CD1c-positive myeloid dendritic cell (primary cell): ENCODE measurements at regions not wholly inside any gene's neighbourhood (a gene's known extent, or its start where the extent isn't known, plus 50 kb on each side); places are given as distances from the start of the nearest gene placed in this dataset.

ENCODE experiments used
- DNase-seq: peaks from one replicate; pipeline ENCODE4 v3.0.0-alpha.2; 2016; ENCODE audit errors: extremely low spot score

GRCh38 chr4:17112292-17112659 is 213.8 kb upstream of the LDB2 start:
- DNase-seq, result no peak

- no peak for DNase-seq
Observed at GRCh38 chr4:17109126-17109525, 210.7 kb upstream of the LDB2 start.

DNA sequence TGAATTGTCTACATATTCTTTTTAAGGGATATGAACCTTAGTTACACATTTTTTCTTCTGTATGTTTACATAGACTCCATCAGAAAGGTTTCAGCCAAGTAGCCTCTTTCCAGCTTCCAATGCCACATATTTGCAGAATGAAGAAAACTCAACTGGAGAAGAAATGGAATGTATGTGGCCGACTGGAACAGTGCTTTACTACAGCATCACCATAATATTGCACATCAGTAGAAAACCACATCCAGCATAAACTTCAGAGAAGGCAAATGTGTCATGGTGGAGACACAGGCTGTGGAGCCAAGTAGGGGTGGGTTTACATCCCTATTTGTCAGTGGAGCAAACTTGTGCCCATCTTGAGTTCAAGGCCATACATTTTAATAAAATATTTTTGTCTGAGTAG is 204.8 kb upstream of the LDB2 start:
- DNase-seq, result no peak

DNA sequence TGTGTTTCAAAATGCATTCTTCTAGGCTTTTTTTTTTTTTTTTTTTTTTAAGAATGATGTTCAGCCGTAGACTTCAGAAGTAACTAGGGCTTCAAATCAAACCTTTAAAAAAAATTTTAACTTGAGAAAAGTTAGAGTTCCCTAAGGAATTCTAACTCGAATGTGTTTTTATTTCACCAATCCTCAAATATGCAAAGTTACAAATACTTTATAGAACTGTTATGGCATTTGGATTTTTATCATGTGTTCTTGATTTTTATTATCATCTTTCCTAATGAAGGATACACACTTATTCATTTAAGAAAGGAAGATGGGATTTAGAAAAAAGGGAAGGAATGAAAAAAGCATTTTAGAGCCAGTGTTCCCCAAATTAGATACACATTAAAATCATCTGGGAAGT is 200.6 kb upstream of the LDB2 start:
- DNase-seq, result no peak

GRCh38 chr4:17098401-17098800 is 200.0 kb upstream of the LDB2 start:
- no peak for DNase-seq

GRCh38 chr4:17097362-17097761 is 198.9 kb upstream of the LDB2 start:
- no peak for DNase-seq

- DNase-seq, result no peak
Observed at GRCh38 chr4:17096692-17097091, 198.2 kb upstream of the LDB2 start.

GRCh38 chr4:17095771-17096170 is 197.3 kb upstream of the LDB2 start:
- no peak for DNase-seq

GRCh38 chr4:17094876-17095210 is 196.4 kb upstream of the LDB2 start:
- no peak for DNase-seq

- DNase-seq, result no peak
Observed at GRCh38 chr4:17094159-17094875, 195.9 kb upstream of the LDB2 start.

- DNase-seq, result no peak
Observed at GRCh38 chr4:17093481-17093880, 195.0 kb upstream of the LDB2 start.

- DNase-seq, result no peak
Observed at GRCh38 chr4:17092736-17093437, 194.4 kb upstream of the LDB2 start.

- no peak for DNase-seq
Observed at GRCh38 chr4:17091104-17091503, 192.7 kb upstream of the LDB2 start.

- DNase-seq, result no peak
Observed at GRCh38 chr4:17090063-17090462, 191.6 kb upstream of the LDB2 start.

DNA sequence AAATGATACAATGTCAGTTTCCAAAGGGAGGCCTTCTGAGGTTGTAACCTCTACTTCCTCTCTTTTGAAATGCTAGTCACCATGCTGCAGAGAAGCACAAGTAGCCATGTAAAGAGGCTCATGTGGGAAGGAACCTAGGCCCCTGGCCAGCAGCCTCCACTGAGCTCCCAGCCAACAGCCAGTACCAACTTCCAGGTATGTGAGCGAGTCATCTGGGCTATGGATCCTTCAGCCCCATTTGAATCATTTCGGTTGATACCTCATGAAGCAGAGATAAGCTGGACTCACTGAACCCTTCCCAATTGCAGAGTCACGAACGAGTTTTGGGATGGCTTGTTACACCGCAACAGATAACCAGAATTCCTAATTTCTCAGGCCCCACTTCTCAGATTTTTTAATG is 187.0 kb upstream of the LDB2 start:
- no peak for DNase-seq

GRCh38 chr4:17082186-17082585 is 183.7 kb upstream of the LDB2 start:
- no peak for DNase-seq

GRCh38 chr4:17081179-17081578 is 182.7 kb upstream of the LDB2 start:
- DNase-seq, result no peak

- DNase-seq, result no peak
Observed at GRCh38 chr4:17077105-17077504, 178.7 kb upstream of the LDB2 start.

GRCh38 chr4:17072483-17072882 is 174.0 kb upstream of the LDB2 start:
- DNase-seq, result no peak

DNA sequence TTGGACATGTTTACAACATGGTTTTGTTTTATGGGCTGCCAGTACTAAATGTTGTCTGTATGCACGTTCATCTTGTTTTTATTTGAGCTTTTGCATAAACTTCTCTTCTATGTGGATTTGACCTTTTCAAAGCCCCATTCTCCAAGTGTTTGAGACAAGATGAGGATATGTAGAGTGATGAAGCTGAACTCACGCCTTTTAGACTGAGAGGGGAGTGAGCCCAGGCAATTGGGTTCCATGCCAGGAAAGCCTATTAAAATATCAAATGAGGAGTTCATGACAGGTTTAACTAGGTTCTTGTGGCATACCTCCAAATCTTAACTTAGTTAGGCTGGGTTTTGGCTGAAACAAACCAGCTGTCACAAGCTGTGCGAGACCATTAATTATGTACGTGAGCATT is 170.4 kb upstream of the LDB2 start:
- DNase-seq, result no peak

DNA sequence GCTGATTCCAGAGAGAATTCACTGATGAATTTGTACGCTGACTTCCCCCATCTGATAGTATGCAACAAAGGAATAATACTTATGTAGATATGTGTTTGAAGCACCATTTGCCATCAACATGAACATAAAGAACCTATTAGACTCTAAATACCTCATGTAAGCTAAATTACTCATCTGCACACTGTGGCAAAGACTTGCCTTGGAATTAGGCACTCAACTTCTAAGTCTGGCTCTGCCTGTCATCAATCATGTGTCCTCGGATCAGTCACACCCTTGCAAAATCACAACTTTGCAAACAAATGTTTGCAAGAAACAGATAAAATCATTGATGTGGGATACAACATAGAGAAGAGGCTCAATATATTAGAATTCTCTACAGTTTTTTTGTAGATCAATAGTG is 169.9 kb upstream of the LDB2 start:
- no peak for DNase-seq

DNA sequence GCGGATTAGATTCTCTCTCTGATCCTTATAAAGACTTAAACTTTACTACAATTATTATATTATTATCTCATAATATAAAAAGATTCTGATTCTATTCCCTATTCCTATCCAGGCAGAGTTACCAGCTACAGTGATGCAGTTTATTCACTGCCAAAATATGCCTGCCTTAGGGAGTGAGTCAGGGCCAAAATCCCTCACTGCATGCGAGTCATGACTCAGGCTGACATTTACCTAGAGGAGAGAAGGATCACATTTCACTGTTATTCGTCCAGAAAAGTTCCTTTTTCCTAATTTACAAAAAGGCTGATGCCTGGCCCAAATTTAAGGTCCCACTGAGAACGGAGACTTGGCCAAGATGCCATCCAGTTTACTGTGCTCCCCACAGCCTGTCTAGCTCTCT is 168.5 kb upstream of the LDB2 start:
- DNase-seq, result no peak

DNA sequence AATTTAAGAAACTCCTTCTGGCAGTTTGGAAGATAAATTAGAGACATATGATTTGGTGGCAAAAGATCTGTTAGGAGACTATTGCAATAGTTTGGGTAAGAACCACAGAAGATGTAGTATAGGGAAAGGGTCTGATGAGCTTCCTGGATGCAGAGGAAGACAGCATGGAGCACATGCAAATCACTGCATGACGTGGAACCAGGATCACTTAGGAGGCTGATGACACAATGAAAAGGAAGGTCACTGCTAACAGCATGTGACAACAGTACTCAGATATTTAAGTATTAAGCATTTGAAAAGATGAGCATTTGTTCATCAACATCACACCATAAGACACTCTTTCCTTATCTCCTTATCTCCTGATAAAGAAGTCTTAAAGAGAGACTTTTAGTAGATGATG is 167.8 kb upstream of the LDB2 start:
- no peak for DNase-seq

GRCh38 chr4:17065821-17066220 is 167.4 kb upstream of the LDB2 start:
- no peak for DNase-seq
